Liver (tissue), 8 donors: ENCODE measurements at regions not wholly inside any gene's neighbourhood (a gene's known extent, or its start where the extent isn't known, plus 50 kb on each side); places are given as distances from the start of the nearest gene placed in this dataset.

Experiments used
- DNase-seq: peaks from one replicate; pipeline ENCODE4 v3.0.0-alpha.2; 2017; ENCODE audit warnings: low spot score
- H3K27ac ChIP-seq, 2 donors: one replicate each; pipeline ENCODE4 v1.7.0; 2013; ENCODE audit warnings: inconsistent platforms in 2 of 2, low read length in 2 of 2, control low read depth in 1 of 2, low read depth in 1 of 2, mild to moderate bottlenecking in 1 of 2
- H3K27me3 ChIP-seq, 4 donors: one replicate each; pipeline versions ENCODE4 v1.6.1 to v1.7.0; 2013; ENCODE audit warnings: low read length in 3 of 4, inconsistent platforms in 1 of 4, mild to moderate bottlenecking in 1 of 4, moderate library complexity in 1 of 4; ENCODE audit not compliant: control insufficient read depth in 4 of 4, insufficient read depth in 4 of 4
- H3K36me3 ChIP-seq, 4 donors: one replicate each; pipeline versions ENCODE4 v1.6.1 to v1.7.0; 2013; ENCODE audit warnings: low read length in 3 of 4, mild to moderate bottlenecking in 3 of 4, low read depth in 1 of 4, moderate library complexity in 1 of 4; ENCODE audit not compliant: control insufficient read depth in 4 of 4, insufficient read depth in 3 of 4
- H3K4me1 ChIP-seq, 4 donors: one replicate each; pipeline versions ENCODE4 v1.6.1 to v1.7.0; 2013; ENCODE audit warnings: low read length in 3 of 4, mild to moderate bottlenecking in 3 of 4, moderate library complexity in 1 of 4; ENCODE audit not compliant: control insufficient read depth in 4 of 4, insufficient read depth in 4 of 4
- H3K4me3 ChIP-seq, 3 donors: one replicate each; pipeline versions ENCODE4 v1.6.1 to v1.7.0; 2013; ENCODE audit warnings: low read length in 3 of 3, control low read depth in 1 of 3, low read depth in 1 of 3, mild to moderate bottlenecking in 1 of 3
- H3K9ac ChIP-seq, 2 donors: one replicate each; pipeline ENCODE4 v1.7.0; 2013; ENCODE audit warnings: low read length in 2 of 2, mild to moderate bottlenecking in 2 of 2, moderate library complexity in 2 of 2, control low read depth in 1 of 2, low read depth in 1 of 2
- H3K9me3 ChIP-seq, 4 donors: one replicate each; pipeline versions ENCODE4 v1.6.1 to v1.7.0; 2013; ENCODE audit warnings: low read length in 3 of 4; ENCODE audit not compliant: control insufficient read depth in 4 of 4
- ATF3 ChIP-seq: IDR thresholded peaks from 2 replicates; pipeline ENCODE4 v1.6.1; 2016; ENCODE audit warnings: antibody characterized with exemption
- CTCF ChIP-seq: fragments of 150-350 bp; IDR thresholded peaks from 2 replicates; pipeline ENCODE4 v1.5.1; 2017; ENCODE audit warnings: improper control_type of control experiment, low read depth, low read length; ENCODE audit not compliant: missing input control
- FOXA1 ChIP-seq: IDR thresholded peaks from 2 replicates; pipeline ENCODE4 v1.6.1; 2016; ENCODE audit warnings: antibody characterized with exemption
- FOXA2 ChIP-seq: IDR thresholded peaks from 2 replicates; pipeline ENCODE4 v1.6.1; 2016; ENCODE audit warnings: antibody characterized with exemption
- GABPA ChIP-seq, 2 donors: IDR thresholded peaks in 1 of 2; conservative IDR thresholded peaks in 1 of 2; 2 replicates each; pipeline ENCODE4 v1.6.1; 2016; ENCODE audit warnings: antibody characterized with exemption in 2 of 2, mild to moderate bottlenecking in 1 of 2, moderate library complexity in 1 of 2
- HNF4A ChIP-seq, 2 donors: conservative IDR thresholded peaks; 2 replicates each; pipeline ENCODE4 v1.6.1; 2016; ENCODE audit warnings: antibody characterized with exemption in 2 of 2, mild to moderate bottlenecking in 2 of 2
- HNF4G ChIP-seq: IDR thresholded peaks from 2 replicates; pipeline ENCODE4 v1.6.1; 2016; ENCODE audit warnings: antibody characterized with exemption
- JUND ChIP-seq, 2 donors: IDR thresholded peaks; 2 replicates each; pipeline ENCODE4 v1.6.1; 2016; ENCODE audit warnings: antibody characterized with exemption in 2 of 2
- MAX ChIP-seq: IDR thresholded peaks from 2 replicates; pipeline ENCODE4 v1.6.1; 2016; ENCODE audit warnings: antibody characterized with exemption
- RAD21 ChIP-seq, 2 donors: IDR thresholded peaks; 2 replicates each; pipeline ENCODE4 v1.6.1; 2016; ENCODE audit warnings: antibody characterized with exemption in 2 of 2, mild to moderate bottlenecking in 2 of 2
- REST ChIP-seq: IDR thresholded peaks from 2 replicates; pipeline ENCODE4 v1.6.1; 2016; ENCODE audit warnings: antibody characterized with exemption, mild to moderate bottlenecking
- RXRA ChIP-seq, 2 donors: IDR thresholded peaks; 2 replicates each; pipeline ENCODE4 v1.6.1; 2017 to 2018; ENCODE audit warnings: antibody characterized with exemption in 2 of 2, mild to moderate bottlenecking in 1 of 2
- TAF1 ChIP-seq: conservative IDR thresholded peaks from 2 replicates; pipeline ENCODE4 v1.6.1; 2016; ENCODE audit warnings: antibody characterized with exemption, mild to moderate bottlenecking
- YY1 ChIP-seq: IDR thresholded peaks from 2 replicates; pipeline ENCODE4 v1.6.1; 2016; ENCODE audit warnings: antibody characterized with exemption, mild to moderate bottlenecking
- ZBTB33 ChIP-seq: IDR thresholded peaks from 2 replicates; pipeline ENCODE4 v1.6.1; 2016; ENCODE audit warnings: antibody characterized with exemption
- WGBS: extraction: QIAGEN DNeasy Blood & Tissue Kit; methylation state at CpG from one replicate; pipeline ENCODE4 v1.1.7; 2013; 5-methylcytosine and 5-hydroxymethylcytosine counted together
- donor health status: healthy.
- donor health status: healthy.
- donor health status: healthy.
- donor health status: healthy.
- donor health status: healthy.

GRCh38 chr7:21024485-21024867, 237.8 kb upstream of the SP8 start (continued):
- TF ChIP-seq REST (no peak), FOXA2 (no peak), RXRA (IDR thresholded peaks at IDR 0.05) (no peak)

- Histone ChIP-seq H3K4me1 (no peaks in the 10 kb centered on the region), H3K27me3 (no peaks in the 10 kb centered on the region), H3K36me3 (no peaks in the 10 kb centered on the region), H3K4me3 (no peak overlapping the region), H3K9ac (no peak overlapping the region), H3K27ac (no peak overlapping the region), H3K9me3 (no peaks in the 10 kb centered on the region)
- TF ChIP-seq JUND (IDR thresholded peaks at IDR 0.05) (no peak), ATF3 (no peak), RAD21 (IDR thresholded peaks at IDR 0.05) (no peak), RXRA (IDR thresholded peaks at IDR 0.05) (no peak), YY1 (no peak), CTCF (no peak), FOXA2 (no peak), HNF4A (conservative IDR thresholded peaks at IDR 0.05) (no peak), ZBTB33 (no peak), HNF4G (no peak), REST (no peak), MAX (no peak), GABPA (IDR thresholded peaks at IDR 0.05 in 1 of 2, conservative IDR thresholded peaks at IDR 0.05 in 1 of 2) (no peak), TAF1 (no peak), FOXA1 (no peak)
- 46% methylated on average over 13 of the region's 13 CpGs for WGBS
- DNase-seq, result no peak
Measured at GRCh38 chr7:21028186-21028585, 241.5 kb upstream of the SP8 start.
